ENCODE measurements at regions not wholly inside any gene's neighbourhood (a gene's known extent, or its start where the extent isn't known, plus 50 kb on each side); places are given as distances from the start of the nearest gene placed in this dataset.

DNA sequence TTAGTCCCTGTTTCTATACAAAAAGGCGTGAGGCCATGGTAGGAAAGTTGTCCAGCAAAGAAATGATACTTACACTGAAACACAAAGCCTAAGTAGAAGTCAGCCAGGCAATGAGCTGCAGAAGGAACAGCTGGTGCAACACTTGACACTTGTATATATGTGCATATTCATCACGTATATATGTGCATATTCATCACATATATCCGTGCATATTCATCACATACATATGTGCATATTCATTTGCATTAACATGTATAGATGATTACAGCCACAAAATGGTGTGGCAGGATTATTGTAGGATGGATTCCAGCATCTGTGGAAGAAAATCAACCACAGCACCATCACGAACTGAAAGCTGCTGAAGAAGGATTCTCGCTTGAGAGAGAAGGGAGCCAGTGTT is 189.0 kb upstream of the RGS18 start:
- FAIRE-seq (no peak), DNase-seq (ENCODE audit: low read depth, low spot score) (no peak)
- Histone ChIP-seq H3K4me3 (ENCODE audit: control insufficient read depth in 2 of 3, extremely low read depth in 1 of 3, insufficient read depth in 2 of 3, low read depth in 1 of 3, low read length in 3 of 3) (no peak overlapping the region), H3K27me3 (ENCODE audit: control insufficient read depth, extremely low read depth, insufficient read depth, low read length) (no peaks in the 10 kb centered on the region), H3K4me1 (ENCODE audit: control insufficient read depth, extremely low read depth, insufficient read depth, low read length) (no peaks in the 10 kb centered on the region), H3K9me1 (ENCODE audit: control insufficient read depth, extremely low read depth, insufficient read depth, low read length) (no peaks in the 10 kb centered on the region), H3K79me2 (ENCODE audit: control insufficient read depth, insufficient read depth, low read length) (no peaks in the 10 kb centered on the region), H3K4me2 (ENCODE audit: control insufficient read depth, extremely low read depth, insufficient read depth, low read depth, low read length) (no peak overlapping the region), H3K36me3 (ENCODE audit: control insufficient read depth in 2 of 2, extremely low read depth in 1 of 2, insufficient read depth in 2 of 2, low read length in 2 of 2) (no peaks in the 10 kb centered on the region), H4K20me1 (ENCODE audit: control insufficient read depth, extremely low read depth, insufficient read depth, low read length) (no peaks in the 10 kb centered on the region), H3K9ac (ENCODE audit: control insufficient read depth, extremely low read depth, insufficient read depth, low read length) (no peak overlapping the region), H3K9me3 (ENCODE audit: control insufficient read depth, low read depth, low read length) (no peaks in the 10 kb centered on the region), H3K27ac (ENCODE audit: control insufficient read depth, insufficient read depth, low read length) (no peak overlapping the region), H2AFZ (ENCODE audit: control insufficient read depth, low read length) (no peak overlapping the region)
- dilution Hi-C loops (cut with MboI; ENCODE audit: extremely low pct_ligation_motif_present, low sequenced_read_pairs) = no loop called here
- TF ChIP-seq EZH2 (IDR thresholded peaks at IDR 0.05; ENCODE audit: low read length) (no peak), CTCF (optimal IDR thresholded peaks at IDR 0.05 in 1 of 3, IDR thresholded peaks at IDR 0.05 in 1 of 3, conservative IDR thresholded peaks at IDR 0.05 in 1 of 3; ENCODE audit: extremely low read depth in 1 of 3, insufficient read depth in 2 of 3, low read length in 3 of 3) (no peak)

GRCh38 chr1:191970116-191970515 is 188.1 kb upstream of the RGS18 start:
- H3K9me3 ChIP-seq (ENCODE audit: control insufficient read depth, low read depth, low read length) = no peaks in the 10 kb centered on the region
- dilution Hi-C loops (cut with MboI; ENCODE audit: extremely low pct_ligation_motif_present, low sequenced_read_pairs) = no loop called here
- H3K27me3 ChIP-seq (ENCODE audit: control insufficient read depth, extremely low read depth, insufficient read depth, low read length) = no peaks in the 10 kb centered on the region
- no peak overlapping the region for H3K9ac ChIP-seq (ENCODE audit: control insufficient read depth, extremely low read depth, insufficient read depth, low read length)
- no peaks in the 10 kb centered on the region for H3K4me1 ChIP-seq (ENCODE audit: control insufficient read depth, extremely low read depth, insufficient read depth, low read length)
- H3K79me2 ChIP-seq (ENCODE audit: control insufficient read depth, insufficient read depth, low read length) = no peaks in the 10 kb centered on the region
- no peak overlapping the region for H3K4me2 ChIP-seq (ENCODE audit: control insufficient read depth, extremely low read depth, insufficient read depth, low read depth, low read length)
- H4K20me1 ChIP-seq (ENCODE audit: control insufficient read depth, extremely low read depth, insufficient read depth, low read length) = no peaks in the 10 kb centered on the region
- H3K9me1 ChIP-seq (ENCODE audit: control insufficient read depth, extremely low read depth, insufficient read depth, low read length) = no peaks in the 10 kb centered on the region
- DNase-seq (ENCODE audit: low read depth, low spot score) (no peak), FAIRE-seq (no peak)
- H2AFZ ChIP-seq (ENCODE audit: control insufficient read depth, low read length) = no peak overlapping the region
- no peak overlapping the region for H3K27ac ChIP-seq (ENCODE audit: control insufficient read depth, insufficient read depth, low read length)
- no peak for TF ChIP-seq EZH2 (IDR thresholded peaks at IDR 0.05; ENCODE audit: low read length)
- no peak for TF ChIP-seq CTCF (optimal IDR thresholded peaks at IDR 0.05 in 1 of 3, IDR thresholded peaks at IDR 0.05 in 1 of 3, conservative IDR thresholded peaks at IDR 0.05 in 1 of 3; ENCODE audit: extremely low read depth in 1 of 3, insufficient read depth in 2 of 3, low read length in 3 of 3)
- no peak overlapping the region for H3K4me3 ChIP-seq (ENCODE audit: control insufficient read depth in 2 of 3, extremely low read depth in 1 of 3, insufficient read depth in 2 of 3, low read depth in 1 of 3, low read length in 3 of 3)
- H3K36me3 ChIP-seq (ENCODE audit: control insufficient read depth in 2 of 2, extremely low read depth in 1 of 2, insufficient read depth in 2 of 2, low read length in 2 of 2) = no peaks in the 10 kb centered on the region

All from keratinocyte (primary cell).